Adrenal gland (tissue), 9 donors: ENCODE measurements at regions not wholly inside any gene's neighbourhood (a gene's known extent, or its start where the extent isn't known, plus 50 kb on each side); places are given as distances from the start of the nearest gene placed in this dataset.
A peak's percentile ranks its signal among the peaks of the same experiment; 100 is the strongest.

Source experiments
- DNase-seq, 7 donors: peaks; one replicate each; pipeline ENCODE4 v3.0.0-alpha.2; 2019 to 2020
- H3K27ac ChIP-seq, 5 donors: fragments of 200-600 bp; sonication (generic) in 4 of 5; 1 replicate in 3 of 5; 2 replicates in 2 of 5; pipeline versions ENCODE4 v1.5.1 to v1.8.0; 2016 to 2020; ENCODE audit warnings: mild to moderate bottlenecking in 1 of 5
- H3K27me3 ChIP-seq: fragments of 200-600 bp; 2 replicates; pipeline ENCODE4 v1.8.0; 2021
- H3K36me3 ChIP-seq, 2 donors: fragments of 200-600 bp; replicated peaks in 1 of 2; 1 replicate in 1 of 2; 2 replicates in 1 of 2; pipeline versions ENCODE4 v1.5.1 to v1.8.0; 2018 to 2022
- H3K4me1 ChIP-seq, 2 donors: fragments of 200-600 bp; replicated peaks in 1 of 2; 1 replicate in 1 of 2; 2 replicates in 1 of 2; pipeline versions ENCODE4 v1.5.1 to v1.8.0; 2018 to 2021
- H3K4me3 ChIP-seq, 4 donors: fragments of 200-600 bp; sonication (generic) in 3 of 4; one replicate each; pipeline ENCODE4 v1.5.1; 2016 to 2018
- H3K9me3 ChIP-seq, 3 donors: fragments of 200-600 bp; sonication (generic) in 1 of 3; replicated peaks in 1 of 3; 1 replicate in 2 of 3; 2 replicates in 1 of 3; pipeline versions ENCODE4 v1.5.1 to v1.8.0; 2016 to 2021
- CTCF ChIP-seq, 6 experiments: fragments of 450-650 bp in 4 of 6; fragments of 200-600 bp in 2 of 6; sonication (generic) in 1 of 6; IDR thresholded peaks; 1 replicate in 5 of 6; 2 replicates in 1 of 6; pipeline versions ENCODE4 v1.5.1 to v1.8.0; 2016 to 2021; ENCODE audit warnings: antibody characterized with exemption in 6 of 6, mild to moderate bottlenecking in 2 of 6, moderate library complexity in 1 of 6
- POLR2A ChIP-seq, 2 donors: fragments of 450-650 bp; IDR thresholded peaks; one replicate each; pipeline ENCODE4 v1.6.1; 2017; ENCODE audit warnings: antibody characterized with exemption in 2 of 2, mild to moderate bottlenecking in 2 of 2, moderate library complexity in 1 of 2
- WGBS, 4 donors: extraction: QIAGEN DNeasy Blood & Tissue Kit in 2 of 4; methylation state at CpG; one replicate each; pipeline versions ENCODE4 v1.1.5 to v1.1.7; 2013 to 2017; 5-methylcytosine and 5-hydroxymethylcytosine counted together
- intact Hi-C, 2 donors: fragments of 100-400 bp; cut with DNase I; formaldehyde crosslinking; loops; one replicate each; pipeline versions ENCODE4 v1.14.1 to v1.15.0; 2022 to 2023
- donor health status: healthy with polysubstance abuse.
- donor health status: Bipolar disorder and iron deficiency.
- donor health status: DM: yes; HTN: yes; CAD: no.
- donor health status: DM: no; HTN: no; CAD: no.
- donor health status: DM: no; HTN: no; CAD: no.

GRCh38 chr3:31384117-31384516 lies 148.6 kb upstream of the STT3B start:
- H3K36me3 ChIP-seq = no peaks in the 10 kb centered on the region
- 90 to 100% (median 96%) methylated on average over 1 of the region's 1 CpG for WGBS, 4 donors
- TF ChIP-seq POLR2A (IDR thresholded peaks at IDR 0.05) (no peak), CTCF (IDR thresholded peaks at IDR 0.05) (no peak)
- intact Hi-C loops = no loop called here
- H3K4me3 ChIP-seq = no peak overlapping the region
- no peaks in the 10 kb centered on the region for H3K9me3 ChIP-seq
- no peaks in the 10 kb centered on the region for H3K4me1 ChIP-seq
- H3K27me3 ChIP-seq = no peaks in the 10 kb centered on the region
- no peak for DNase-seq
- H3K27ac ChIP-seq = no peak overlapping the region

GRCh38 chr3:31389939-31390338 lies 142.8 kb upstream of the STT3B start:
- no peak overlapping the region for H3K27ac ChIP-seq
- WGBS, 4 donors = 71 to 92% (median 83%) methylated on average over 1 of the region's 1 CpG

GRCh38 chr3:31390466-31390865 lies 142.3 kb upstream of the STT3B start:
- Histone ChIP-seq H3K9me3 (no peaks in the 10 kb centered on the region), H3K27me3 (no peaks in the 10 kb centered on the region), H3K27ac (no peak overlapping the region), H3K36me3 (no peaks in the 10 kb centered on the region), H3K4me1 (no peaks in the 10 kb centered on the region), H3K4me3 (no peak overlapping the region)
- no peak for TF ChIP-seq POLR2A (IDR thresholded peaks at IDR 0.05)
- no peak for TF ChIP-seq CTCF (IDR thresholded peaks at IDR 0.05)
- 87 to 100% (median 96%) methylated on average over 2 of the region's 2 CpGs for WGBS, 4 donors
- DNase-seq = no peak
- intact Hi-C loops = no loop called here

More at GRCh38 chr3:31389939-31390338, 142.8 kb upstream of the STT3B start:
- no peaks in the 10 kb centered on the region for H3K4me1 ChIP-seq
- no peak overlapping the region for H3K4me3 ChIP-seq
- DNase-seq = no peak
- no peaks in the 10 kb centered on the region for H3K9me3 ChIP-seq
- H3K36me3 ChIP-seq = no peaks in the 10 kb centered on the region
- TF ChIP-seq POLR2A (IDR thresholded peaks at IDR 0.05) = no peak
- TF ChIP-seq CTCF (IDR thresholded peaks at IDR 0.05) = no peak
- intact Hi-C loops = no loop called here
- H3K27me3 ChIP-seq = no peaks in the 10 kb centered on the region

GRCh38 chr3:31391150-31391549 lies 141.6 kb upstream of the STT3B start:
- DNase-seq = peak in 1 of 7 donors; percentile 4
- no peaks in the 10 kb centered on the region for H3K27me3 ChIP-seq
- H3K27ac ChIP-seq = no peak overlapping the region
- intact Hi-C loops = no loop called here
- WGBS, 4 donors = 36 to 51% (median 44%) methylated on average over 3 of the region's 3 CpGs
- H3K4me3 ChIP-seq = no peak overlapping the region
- TF ChIP-seq POLR2A (IDR thresholded peaks at IDR 0.05) = no peak
- no peak for TF ChIP-seq CTCF (IDR thresholded peaks at IDR 0.05)
- H3K36me3 ChIP-seq = no peaks in the 10 kb centered on the region
- H3K4me1 ChIP-seq = no peaks in the 10 kb centered on the region
- no peaks in the 10 kb centered on the region for H3K9me3 ChIP-seq
